ENCODE measurements at regions not wholly inside any gene's neighbourhood (a gene's known extent, or its start where the extent isn't known, plus 50 kb on each side); places are given as distances from the start of the nearest gene placed in this dataset.

GRCh38 chr6:81169166-81169565, 583.3 kb downstream of the TENT5A start (continued):
- no peak for TF ChIP-seq RAD21 (IDR thresholded peaks at IDR 0.05 in 1 of 2, conservative IDR thresholded peaks at IDR 0.05 in 1 of 2; ENCODE audit: low read depth in 2 of 2, low read length in 2 of 2)

GRCh38 chr6:81166770-81167169, 585.7 kb downstream of the TENT5A start:
- FAIRE-seq: no peak

More at GRCh38 chr6:81166770-81167169, 585.7 kb downstream of the TENT5A start:
- CTCF ChIA-PET (ENCODE audit: partially characterized antibody): no interaction called here
- DNase-seq (ENCODE audit: low read depth in 1 of 2, low spot score in 2 of 2): no peak
- H3K36me3 ChIP-seq (ENCODE audit: control insufficient read depth in 2 of 4, insufficient read depth in 4 of 4, low read length in 3 of 4): no peaks in the 10 kb centered on the region
- no peak for TF ChIP-seq EGR1 (IDR thresholded peaks at IDR 0.05; ENCODE audit: borderline replicate concordance, low read depth, low read length)
- no peak for TF ChIP-seq MAX (IDR thresholded peaks at IDR 0.05)
- no peak for TF ChIP-seq HDAC2 (IDR thresholded peaks at IDR 0.05; ENCODE audit: borderline replicate concordance in 1 of 2, low read depth in 2 of 2, low read length in 2 of 2)
- TF ChIP-seq TCF12 (IDR thresholded peaks at IDR 0.05; ENCODE audit: low read depth, low read length): no peak
- no peak for TF ChIP-seq YY1 (IDR thresholded peaks at IDR 0.05; ENCODE audit: low read depth, low read length)
- no peak for TF ChIP-seq HDAC6 (IDR thresholded peaks at IDR 0.05; ENCODE audit: low read depth, low read length)
- no peak for TF ChIP-seq CBX5 (IDR thresholded peaks at IDR 0.05; ENCODE audit: low read depth, low read length)
- no peak for TF ChIP-seq ATF3 (IDR thresholded peaks at IDR 0.05; ENCODE audit: insufficient read depth, low read depth, low read length)
- no peak for TF ChIP-seq CHD2 (IDR thresholded peaks at IDR 0.05; ENCODE audit: low read length)
- no peak for TF ChIP-seq USF2 (IDR thresholded peaks at IDR 0.05; ENCODE audit: low read length)
- no peak for TF ChIP-seq BACH1 (IDR thresholded peaks at IDR 0.05; ENCODE audit: low read length)
- no peak overlapping the region for H3K56ac ChIP-seq (replicated peaks; ENCODE audit: insufficient read length, low read depth, low read length)
- POLR2A ChIA-PET (ENCODE audit: partially characterized antibody): no interaction called here
- H3K27me3 ChIP-seq (replicated peaks in 1 of 4; ENCODE audit: control insufficient read depth in 3 of 4, extremely low read depth in 1 of 4, insufficient read depth in 3 of 4, low read length in 3 of 4): no peaks in the 10 kb centered on the region
- H4K20me1 ChIP-seq (replicated peaks in 1 of 2; ENCODE audit: control insufficient read depth in 1 of 2, insufficient read depth in 2 of 2, low read length in 2 of 2): no peaks in the 10 kb centered on the region
- no peak overlapping the region for H3K23ac ChIP-seq (ENCODE audit: insufficient read length)
- no peak overlapping the region for H4K8ac ChIP-seq (ENCODE audit: extremely low read depth, insufficient read depth, low read length)
- no peak overlapping the region for H2AK5ac ChIP-seq (ENCODE audit: low read depth, low read length)
- H2BK5ac ChIP-seq (ENCODE audit: low read depth, low read length): no peak overlapping the region
- no peak overlapping the region for H2BK20ac ChIP-seq (ENCODE audit: low read length)
- H3K4me2 ChIP-seq (ENCODE audit: insufficient read depth in 1 of 2, low read depth in 2 of 2, low read length in 2 of 2): no peak overlapping the region
- no peaks in the 10 kb centered on the region for H3K79me2 ChIP-seq (ENCODE audit: control insufficient read depth in 1 of 2, insufficient read depth in 2 of 2, low read length in 2 of 2)
- no peaks in the 10 kb centered on the region for H3K9me3 ChIP-seq (ENCODE audit: insufficient read depth in 2 of 2, low read depth in 1 of 2, low read length in 1 of 2)
- H3K18ac ChIP-seq (ENCODE audit: extremely low read depth, low read length): no peak overlapping the region
- H2BK12ac ChIP-seq (ENCODE audit: low read depth, low read length): no peak overlapping the region
- H4K91ac ChIP-seq (replicated peaks; ENCODE audit: insufficient read length, low read length): no peak overlapping the region
- H3K9ac ChIP-seq (replicated peaks in 1 of 4; ENCODE audit: extremely low read depth in 1 of 4, low read depth in 3 of 4, low read length in 3 of 4): no peak overlapping the region
- no peak overlapping the region for H2AFZ ChIP-seq (ENCODE audit: low read length)
- H3K27ac ChIP-seq (ENCODE audit: low read depth, low read length): no peak overlapping the region
- no peaks in the 10 kb centered on the region for H3K79me1 ChIP-seq (ENCODE audit: low read depth, low read length)
- H2BK120ac ChIP-seq (replicated peaks; ENCODE audit: low read depth, low read length): no peak overlapping the region
- no peaks in the 10 kb centered on the region for H3K4me1 ChIP-seq (replicated peaks in 1 of 4; ENCODE audit: control insufficient read depth in 3 of 4, insufficient read depth in 4 of 4, low read length in 3 of 4)
- H4K5ac ChIP-seq (ENCODE audit: insufficient read length, low read depth, low read length): no peak overlapping the region
- H3K23me2 ChIP-seq (ENCODE audit: low read depth, low read length): no peaks in the 10 kb centered on the region
- H2BK15ac ChIP-seq (ENCODE audit: low read length): no peak overlapping the region
- H3K14ac ChIP-seq (ENCODE audit: insufficient read length): no peak overlapping the region
- H3K4ac ChIP-seq (replicated peaks; ENCODE audit: insufficient read length, low read depth, low read length): no peak overlapping the region
- no peak overlapping the region for H3K4me3 ChIP-seq (ENCODE audit: extremely low read depth in 1 of 4, insufficient read depth in 2 of 4, low read depth in 3 of 4, low read length in 4 of 4)

Measured in H1 (cell line).